ENCODE measurements at regions not wholly inside any gene's neighbourhood (a gene's known extent, or its start where the extent isn't known, plus 50 kb on each side); places are given as distances from the start of the nearest gene placed in this dataset.

DNA sequence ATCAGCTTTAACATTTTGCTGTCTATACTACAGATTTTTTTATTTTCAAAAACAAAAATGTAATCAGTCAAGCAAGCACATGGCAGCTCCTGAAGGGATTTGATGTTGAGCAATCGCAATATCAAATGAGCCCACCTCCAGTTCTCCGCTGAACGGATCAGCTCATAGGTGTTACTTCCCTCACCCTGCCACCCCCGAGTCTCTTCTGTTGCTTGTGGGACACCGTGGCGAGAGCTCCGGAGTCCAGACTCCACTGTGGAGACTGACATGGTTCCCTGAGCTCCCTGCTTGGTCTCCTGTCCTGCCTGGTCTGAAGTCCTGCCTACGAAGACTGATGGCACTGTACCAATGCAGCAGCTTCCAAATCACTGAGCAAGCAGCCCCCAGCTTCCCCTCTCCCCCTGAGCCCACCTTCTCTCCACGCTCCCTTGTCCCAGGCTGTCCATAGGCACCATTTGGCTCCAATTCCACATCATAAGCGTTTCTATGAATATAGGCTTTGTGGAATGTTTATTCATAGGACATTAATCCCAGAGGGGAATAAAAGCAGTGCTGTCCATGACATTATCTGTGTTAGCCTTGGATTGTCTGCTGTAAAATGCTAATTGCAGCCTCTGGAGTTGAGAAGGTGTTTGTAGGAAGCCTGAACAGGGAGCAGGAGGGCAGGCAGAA, 162.2 kb downstream of the LY86 start (continued):
- no peak for TF ChIP-seq ZNF335 (tag by site-specific recombination; conservative IDR thresholded peaks at IDR 0.05)
- no peak for TF ChIP-seq ZNF121 (tag by site-specific recombination; IDR thresholded peaks at IDR 0.05)
- no peak for TF ChIP-seq ZNF623 (tag by site-specific recombination; IDR thresholded peaks at IDR 0.05)
- TF ChIP-seq, protein P1, sequence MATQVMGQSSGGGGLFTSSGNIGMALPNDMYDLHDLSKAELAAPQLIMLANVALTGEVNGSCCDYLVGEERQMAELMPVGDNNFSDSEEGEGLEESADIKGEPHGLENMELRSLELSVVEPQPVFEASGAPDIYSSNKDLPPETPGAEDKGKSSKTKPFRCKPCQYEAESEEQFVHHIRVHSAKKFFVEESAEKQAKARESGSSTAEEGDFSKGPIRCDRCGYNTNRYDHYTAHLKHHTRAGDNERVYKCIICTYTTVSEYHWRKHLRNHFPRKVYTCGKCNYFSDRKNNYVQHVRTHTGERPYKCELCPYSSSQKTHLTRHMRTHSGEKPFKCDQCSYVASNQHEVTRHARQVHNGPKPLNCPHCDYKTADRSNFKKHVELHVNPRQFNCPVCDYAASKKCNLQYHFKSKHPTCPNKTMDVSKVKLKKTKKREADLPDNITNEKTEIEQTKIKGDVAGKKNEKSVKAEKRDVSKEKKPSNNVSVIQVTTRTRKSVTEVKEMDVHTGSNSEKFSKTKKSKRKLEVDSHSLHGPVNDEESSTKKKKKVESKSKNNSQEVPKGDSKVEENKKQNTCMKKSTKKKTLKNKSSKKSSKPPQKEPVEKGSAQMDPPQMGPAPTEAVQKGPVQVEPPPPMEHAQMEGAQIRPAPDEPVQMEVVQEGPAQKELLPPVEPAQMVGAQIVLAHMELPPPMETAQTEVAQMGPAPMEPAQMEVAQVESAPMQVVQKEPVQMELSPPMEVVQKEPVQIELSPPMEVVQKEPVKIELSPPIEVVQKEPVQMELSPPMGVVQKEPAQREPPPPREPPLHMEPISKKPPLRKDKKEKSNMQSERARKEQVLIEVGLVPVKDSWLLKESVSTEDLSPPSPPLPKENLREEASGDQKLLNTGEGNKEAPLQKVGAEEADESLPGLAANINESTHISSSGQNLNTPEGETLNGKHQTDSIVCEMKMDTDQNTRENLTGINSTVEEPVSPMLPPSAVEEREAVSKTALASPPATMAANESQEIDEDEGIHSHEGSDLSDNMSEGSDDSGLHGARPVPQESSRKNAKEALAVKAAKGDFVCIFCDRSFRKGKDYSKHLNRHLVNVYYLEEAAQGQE (tag by site-specific recombination; IDR thresholded peaks at IDR 0.05), result no peak
- no peak for TF ChIP-seq ZNF311 (tag by site-specific recombination; IDR thresholded peaks at IDR 0.05; ENCODE audit: borderline replicate concordance)
- no peak for TF ChIP-seq ZNF37A (tag by site-specific recombination; IDR thresholded peaks at IDR 0.05)
- TF ChIP-seq ZNF664 (tag by site-specific recombination; IDR thresholded peaks at IDR 0.05), result no peak
- no peak for TF ChIP-seq ZNF600 (tag by site-specific recombination; IDR thresholded peaks at IDR 0.05)
- no peak for TF ChIP-seq ZEB2 (tag by site-specific recombination; IDR thresholded peaks at IDR 0.05)
- TF ChIP-seq, protein P2, sequence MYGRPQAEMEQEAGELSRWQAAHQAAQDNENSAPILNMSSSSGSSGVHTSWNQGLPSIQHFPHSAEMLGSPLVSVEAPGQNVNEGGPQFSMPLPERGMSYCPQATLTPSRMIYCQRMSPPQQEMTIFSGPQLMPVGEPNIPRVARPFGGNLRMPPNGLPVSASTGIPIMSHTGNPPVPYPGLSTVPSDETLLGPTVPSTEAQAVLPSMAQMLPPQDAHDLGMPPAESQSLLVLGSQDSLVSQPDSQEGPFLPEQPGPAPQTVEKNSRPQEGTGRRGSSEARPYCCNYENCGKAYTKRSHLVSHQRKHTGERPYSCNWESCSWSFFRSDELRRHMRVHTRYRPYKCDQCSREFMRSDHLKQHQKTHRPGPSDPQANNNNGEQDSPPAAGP (tag by site-specific recombination; IDR thresholded peaks at IDR 0.05), result no peak
- TF ChIP-seq GFI1B (tag by site-specific recombination; IDR thresholded peaks at IDR 0.05), result no peak
- no peak for TF ChIP-seq ZNF777 (tag by site-specific recombination; IDR thresholded peaks at IDR 0.05; ENCODE audit: borderline replicate concordance)

DNA sequence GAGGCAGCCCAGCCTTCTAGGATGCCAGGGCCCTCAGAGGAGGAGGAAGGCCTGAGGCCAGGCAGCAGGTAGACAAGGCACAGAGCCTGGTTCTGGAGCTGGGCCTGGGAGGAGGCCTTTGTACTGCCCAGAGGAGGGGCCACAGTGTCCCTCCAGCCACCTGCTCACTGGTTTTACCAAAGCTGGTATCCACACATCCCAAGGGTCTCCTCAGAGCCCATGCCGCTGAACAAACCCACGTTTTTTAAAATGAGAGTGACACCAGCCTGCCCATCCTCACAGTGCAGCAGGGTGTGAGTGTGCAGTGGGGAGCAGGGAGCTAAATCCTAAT, 162.7 kb downstream of the LY86 start:
- TF ChIP-seq ZNF473 (tag by site-specific recombination; IDR thresholded peaks at IDR 0.05) (no peak), ZNF670 (tag by site-specific recombination; IDR thresholded peaks at IDR 0.05; ENCODE audit: low read depth) (no peak), ZNF747 (tag by site-specific recombination; IDR thresholded peaks at IDR 0.05) (no peak), ZNF654 (tag by site-specific recombination; IDR thresholded peaks at IDR 0.05; ENCODE audit: low read depth) (no peak), ZNF423 (tag by site-specific recombination; IDR thresholded peaks at IDR 0.05) (no peak), MEIS1 (CRISPR knock-in tag; IDR thresholded peaks at IDR 0.05; ENCODE audit: borderline replicate concordance) (no peak), OVOL3 (tag by site-specific recombination; IDR thresholded peaks at IDR 0.05) (no peak), ZNF350 (tag by site-specific recombination; IDR thresholded peaks at IDR 0.05) (no peak), ZNF157 (tag by site-specific recombination; IDR thresholded peaks at IDR 0.05) (no peak), ZNF585B (tag by site-specific recombination; IDR thresholded peaks at IDR 0.05) (no peak), ZNF214 (tag by site-specific recombination; IDR thresholded peaks at IDR 0.05; ENCODE audit: borderline replicate concordance) (no peak), ZNF223 (tag by site-specific recombination; IDR thresholded peaks at IDR 0.05) (no peak), GLIS1 (tag by site-specific recombination; IDR thresholded peaks at IDR 0.05) (no peak), ZNF16 (tag by site-specific recombination; IDR thresholded peaks at IDR 0.05; ENCODE audit: low read depth) (no peak)
- TF ChIP-seq, protein P3, sequence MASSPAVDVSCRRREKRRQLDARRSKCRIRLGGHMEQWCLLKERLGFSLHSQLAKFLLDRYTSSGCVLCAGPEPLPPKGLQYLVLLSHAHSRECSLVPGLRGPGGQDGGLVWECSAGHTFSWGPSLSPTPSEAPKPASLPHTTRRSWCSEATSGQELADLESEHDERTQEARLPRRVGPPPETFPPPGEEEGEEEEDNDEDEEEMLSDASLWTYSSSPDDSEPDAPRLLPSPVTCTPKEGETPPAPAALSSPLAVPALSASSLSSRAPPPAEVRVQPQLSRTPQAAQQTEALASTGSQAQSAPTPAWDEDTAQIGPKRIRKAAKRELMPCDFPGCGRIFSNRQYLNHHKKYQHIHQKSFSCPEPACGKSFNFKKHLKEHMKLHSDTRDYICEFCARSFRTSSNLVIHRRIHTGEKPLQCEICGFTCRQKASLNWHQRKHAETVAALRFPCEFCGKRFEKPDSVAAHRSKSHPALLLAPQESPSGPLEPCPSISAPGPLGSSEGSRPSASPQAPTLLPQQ (tag by site-specific recombination; IDR thresholded peaks at IDR 0.05), result no peak
- Histone ChIP-seq H3K9me3 (ENCODE audit: control insufficient read depth, insufficient read depth, low read depth, low read length) (no peaks in the 10 kb centered on the region), H3K4me3 (ENCODE audit: low read depth, low read length) (no peak overlapping the region), H3K36me3 (ENCODE audit: control insufficient read depth in 2 of 2, insufficient read depth in 1 of 2, low read length in 2 of 2) (no peaks in the 10 kb centered on the region), H3K4me1 (ENCODE audit: control insufficient read depth, insufficient read depth, low read length) (no peaks in the 10 kb centered on the region), H3K27ac (ENCODE audit: extremely low read depth, low read depth, low read length) (no peak overlapping the region)
- ChIA-PET CTCF (interaction anchor here (0.6 to 1.3 kb wide), 3 partner anchors 8 to 175 kb away, joined by 3 to 9 read pairs (median 3); no protein-coding TSS in a partner anchor), POLR2A (no interaction called here)

Measured in HEK293 (cell line).